Astrocyte (in vitro differentiated cells and primary cell): ENCODE measurements at regions not wholly inside any gene's neighbourhood (a gene's known extent, or its start where the extent isn't known, plus 50 kb on each side); places are given as distances from the start of the nearest gene placed in this dataset.

Experiments used
- CTCF ChIP-seq: IDR thresholded peaks from 2 replicates; pipeline ENCODE4 v1.5.1; 2011; ENCODE audit warnings: low read depth, mild to moderate bottlenecking, inconsistent platforms, low read length, moderate library complexity; ENCODE audit not compliant: insufficient read depth
- EZH2 ChIP-seq: IDR thresholded peaks from 2 replicates; pipeline ENCODE4 v1.6.1; 2012; ENCODE audit warnings: mild to moderate bottlenecking, low read length, inconsistent platforms; ENCODE audit not compliant: insufficient read depth

- TF ChIP-seq CTCF (no peak), EZH2 (no peak)
Observed at GRCh38 chr4:163017135-163017534, 149.6 kb downstream of the NAF1 start.
